Liver (tissue), 2 donors: ENCODE measurements at regions not wholly inside any gene's neighbourhood (a gene's known extent, or its start where the extent isn't known, plus 50 kb on each side); places are given as distances from the start of the nearest gene placed in this dataset.

Experiments
- TF ChIP-seq, protein P1 (sequence below): fragments of 150-350 bp; IDR thresholded peaks from 2 replicates; pipeline ENCODE4 v1.5.1; 2017; ENCODE audit warnings: improper control_type of control experiment, low read depth, low read length; ENCODE audit not compliant: missing input control
- TF ChIP-seq, protein P2 (sequence below): IDR thresholded peaks from 2 replicates; pipeline ENCODE4 v1.6.1; 2016; ENCODE audit warnings: antibody characterized with exemption, mild to moderate bottlenecking
- donor health status: healthy.

DNA sequence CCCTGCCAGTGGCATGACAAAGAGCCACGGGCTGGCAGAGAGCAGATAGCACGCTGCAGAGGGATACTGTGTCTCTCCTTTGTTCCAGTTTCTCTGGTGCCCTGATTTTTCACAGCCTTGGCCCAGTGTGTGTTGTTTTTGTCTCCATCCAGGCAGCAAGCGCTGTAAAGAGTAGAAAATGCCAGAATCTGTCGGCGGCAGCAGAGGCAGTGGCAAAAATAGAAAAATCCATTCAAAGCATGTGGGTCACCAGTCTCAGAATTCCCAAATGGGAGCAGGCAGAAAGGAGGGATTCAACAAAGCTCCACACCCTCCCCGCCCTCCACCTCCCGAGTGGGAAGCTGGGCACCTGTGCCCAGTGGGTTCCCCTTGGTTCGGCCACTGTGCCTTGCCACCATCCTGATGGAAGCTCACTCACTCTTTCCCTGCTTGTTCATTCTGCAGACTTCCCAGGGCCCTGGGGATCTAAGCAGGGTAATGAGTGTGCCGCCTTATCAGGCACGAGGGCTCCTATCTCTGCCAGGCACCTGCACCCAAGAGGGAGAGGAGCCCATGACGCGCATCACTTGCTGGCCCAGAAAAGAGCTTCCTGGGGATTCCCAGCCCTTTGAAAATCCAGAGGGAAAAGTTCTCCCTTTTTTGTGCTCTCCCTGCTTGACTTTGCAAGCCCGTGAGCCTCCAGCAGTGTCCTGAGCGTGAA, 416.9 kb downstream of the IRS2 start:
- TF ChIP-seq, protein P1, sequence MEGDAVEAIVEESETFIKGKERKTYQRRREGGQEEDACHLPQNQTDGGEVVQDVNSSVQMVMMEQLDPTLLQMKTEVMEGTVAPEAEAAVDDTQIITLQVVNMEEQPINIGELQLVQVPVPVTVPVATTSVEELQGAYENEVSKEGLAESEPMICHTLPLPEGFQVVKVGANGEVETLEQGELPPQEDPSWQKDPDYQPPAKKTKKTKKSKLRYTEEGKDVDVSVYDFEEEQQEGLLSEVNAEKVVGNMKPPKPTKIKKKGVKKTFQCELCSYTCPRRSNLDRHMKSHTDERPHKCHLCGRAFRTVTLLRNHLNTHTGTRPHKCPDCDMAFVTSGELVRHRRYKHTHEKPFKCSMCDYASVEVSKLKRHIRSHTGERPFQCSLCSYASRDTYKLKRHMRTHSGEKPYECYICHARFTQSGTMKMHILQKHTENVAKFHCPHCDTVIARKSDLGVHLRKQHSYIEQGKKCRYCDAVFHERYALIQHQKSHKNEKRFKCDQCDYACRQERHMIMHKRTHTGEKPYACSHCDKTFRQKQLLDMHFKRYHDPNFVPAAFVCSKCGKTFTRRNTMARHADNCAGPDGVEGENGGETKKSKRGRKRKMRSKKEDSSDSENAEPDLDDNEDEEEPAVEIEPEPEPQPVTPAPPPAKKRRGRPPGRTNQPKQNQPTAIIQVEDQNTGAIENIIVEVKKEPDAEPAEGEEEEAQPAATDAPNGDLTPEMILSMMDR, result no peak
- TF ChIP-seq, protein P2, sequence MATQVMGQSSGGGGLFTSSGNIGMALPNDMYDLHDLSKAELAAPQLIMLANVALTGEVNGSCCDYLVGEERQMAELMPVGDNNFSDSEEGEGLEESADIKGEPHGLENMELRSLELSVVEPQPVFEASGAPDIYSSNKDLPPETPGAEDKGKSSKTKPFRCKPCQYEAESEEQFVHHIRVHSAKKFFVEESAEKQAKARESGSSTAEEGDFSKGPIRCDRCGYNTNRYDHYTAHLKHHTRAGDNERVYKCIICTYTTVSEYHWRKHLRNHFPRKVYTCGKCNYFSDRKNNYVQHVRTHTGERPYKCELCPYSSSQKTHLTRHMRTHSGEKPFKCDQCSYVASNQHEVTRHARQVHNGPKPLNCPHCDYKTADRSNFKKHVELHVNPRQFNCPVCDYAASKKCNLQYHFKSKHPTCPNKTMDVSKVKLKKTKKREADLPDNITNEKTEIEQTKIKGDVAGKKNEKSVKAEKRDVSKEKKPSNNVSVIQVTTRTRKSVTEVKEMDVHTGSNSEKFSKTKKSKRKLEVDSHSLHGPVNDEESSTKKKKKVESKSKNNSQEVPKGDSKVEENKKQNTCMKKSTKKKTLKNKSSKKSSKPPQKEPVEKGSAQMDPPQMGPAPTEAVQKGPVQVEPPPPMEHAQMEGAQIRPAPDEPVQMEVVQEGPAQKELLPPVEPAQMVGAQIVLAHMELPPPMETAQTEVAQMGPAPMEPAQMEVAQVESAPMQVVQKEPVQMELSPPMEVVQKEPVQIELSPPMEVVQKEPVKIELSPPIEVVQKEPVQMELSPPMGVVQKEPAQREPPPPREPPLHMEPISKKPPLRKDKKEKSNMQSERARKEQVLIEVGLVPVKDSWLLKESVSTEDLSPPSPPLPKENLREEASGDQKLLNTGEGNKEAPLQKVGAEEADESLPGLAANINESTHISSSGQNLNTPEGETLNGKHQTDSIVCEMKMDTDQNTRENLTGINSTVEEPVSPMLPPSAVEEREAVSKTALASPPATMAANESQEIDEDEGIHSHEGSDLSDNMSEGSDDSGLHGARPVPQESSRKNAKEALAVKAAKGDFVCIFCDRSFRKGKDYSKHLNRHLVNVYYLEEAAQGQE, result no peak
